Breast epithelium (tissue), 4 donors: ENCODE measurements at regions not wholly inside any gene's neighbourhood (a gene's known extent, or its start where the extent isn't known, plus 50 kb on each side); places are given as distances from the start of the nearest gene placed in this dataset.
"Not testable (repeated sequence)": the region's sequence is repeated elsewhere in the genome, so short reads cannot be mapped to it uniquely, and the experiment has no call there.

Experiments used
- DNase-seq, 2 donors: peaks; one replicate each; pipeline ENCODE4 v3.0.0-alpha.2; 2019; ENCODE audit warnings: low spot score in 2 of 2
- H3K27ac ChIP-seq, 2 donors: fragments of 200-600 bp; sonication (generic) in 1 of 2; one replicate each; pipeline ENCODE4 v1.5.1; 2016 to 2019; ENCODE audit warnings: mild to moderate bottlenecking in 1 of 2
- H3K27me3 ChIP-seq, 2 donors: fragments of 200-600 bp; sonication (generic) in 1 of 2; one replicate each; pipeline versions ENCODE4 v1.5.1 to v1.6.0; 2017 to 2019; ENCODE audit warnings: control low read depth in 1 of 2, mild to moderate bottlenecking in 1 of 2
- H3K36me3 ChIP-seq: fragments of 200-600 bp; one replicate; pipeline ENCODE4 v1.5.1; 2019
- H3K4me1 ChIP-seq, 2 donors: fragments of 200-600 bp; sonication (generic); one replicate each; pipeline ENCODE4 v1.5.1; 2016 to 2019; ENCODE audit warnings: control low read depth in 1 of 2
- H3K4me3 ChIP-seq, 3 donors: fragments of 200-600 bp; sonication (generic); 1 replicate in 2 of 3; 2 replicates in 1 of 3; pipeline ENCODE4 v1.5.1; 2016 to 2019; ENCODE audit warnings: mild to moderate bottlenecking in 3 of 3, moderate library complexity in 2 of 3
- H3K9me3 ChIP-seq, 2 donors: fragments of 200-600 bp; sonication (generic) in 1 of 2; one replicate each; pipeline ENCODE4 v1.5.1; 2016 to 2019; ENCODE audit warnings: control low read depth in 1 of 2
- CTCF ChIP-seq, 3 donors: fragments of 450-650 bp; IDR thresholded peaks; one replicate each; pipeline ENCODE4 v1.5.1; 2016 to 2017; ENCODE audit warnings: antibody characterized with exemption in 3 of 3, mild to moderate bottlenecking in 3 of 3, moderate library complexity in 3 of 3
- POLR2A ChIP-seq: fragments of 450-650 bp; IDR thresholded peaks from one replicate; pipeline ENCODE4 v1.6.1; 2016; ENCODE audit warnings: antibody characterized with exemption, mild to moderate bottlenecking, moderate library complexity
- POLR2AphosphoS5 ChIP-seq, 3 donors: sonication (generic); formaldehyde crosslinking; IDR thresholded peaks; one replicate each; pipeline ENCODE4 v1.6.1; 2017; ENCODE audit warnings: antibody characterized with exemption in 3 of 3
- intact Hi-C: fragments of 100-400 bp; cut with DNase I; formaldehyde crosslinking; loops from one replicate; pipeline ENCODE4 v1.15.1; 2023; ENCODE audit warnings: low total_unique reads

DNA sequence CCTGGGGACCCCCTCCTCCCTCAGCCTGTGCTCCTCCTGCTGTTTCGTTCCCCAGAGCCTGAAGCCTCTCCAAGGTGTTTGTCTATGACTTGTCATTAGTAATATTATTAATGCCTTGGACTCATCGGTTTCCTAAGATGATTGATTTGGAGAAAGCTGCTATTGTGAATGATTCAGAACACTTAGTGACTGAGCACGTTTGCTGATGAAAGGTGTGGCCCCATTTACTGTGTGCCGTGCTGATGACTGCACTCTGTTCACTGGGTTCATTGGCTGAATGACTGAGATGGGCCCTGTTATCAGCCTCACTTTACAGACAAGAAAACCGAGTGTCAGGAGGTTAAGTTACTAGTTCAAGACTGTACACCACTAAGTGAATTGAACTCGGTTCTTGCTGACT lies 111.4 kb downstream of the SPP2 start:
- H3K4me1 ChIP-seq: no peaks in the 10 kb centered on the region
- H3K27ac ChIP-seq: no peak overlapping the region
- no peak for DNase-seq
- H3K4me3 ChIP-seq: no peak overlapping the region
- no peak for TF ChIP-seq CTCF (IDR thresholded peaks at IDR 0.05)
- no peak for TF ChIP-seq POLR2AphosphoS5 (IDR thresholded peaks at IDR 0.05)
- TF ChIP-seq POLR2A: no peak
- intact Hi-C loops: no loop called here
- no peaks in the 10 kb centered on the region for H3K36me3 ChIP-seq
- no peaks in the 10 kb centered on the region for H3K9me3 ChIP-seq
- no peaks in the 10 kb centered on the region for H3K27me3 ChIP-seq

DNA sequence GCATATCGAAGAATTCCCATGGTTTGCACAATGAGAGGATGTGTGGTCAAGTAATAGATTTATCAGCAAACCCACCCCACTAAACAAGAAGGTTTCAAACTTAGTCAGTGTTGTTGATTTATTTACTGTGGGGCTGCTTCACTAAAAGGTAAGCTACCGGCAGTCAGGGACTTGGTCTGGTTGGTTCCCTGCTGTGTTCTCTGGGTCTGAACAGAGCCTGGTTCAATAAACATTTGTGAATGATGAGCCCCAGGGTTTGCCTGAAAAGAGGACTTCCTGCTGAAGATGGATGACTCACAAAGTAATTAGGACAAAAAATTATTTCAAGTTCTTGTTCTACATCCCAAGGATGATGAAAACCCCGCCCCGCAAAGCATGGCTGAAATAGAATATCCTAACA lies 108.3 kb downstream of the SPP2 start:
- intact Hi-C loops: no loop called here
- Histone ChIP-seq H3K4me1 (no peaks in the 10 kb centered on the region), H3K27ac (no peak overlapping the region), H3K9me3 (no peaks in the 10 kb centered on the region), H3K4me3 (no peak overlapping the region), H3K36me3 (no peaks in the 10 kb centered on the region), H3K27me3 (no peaks in the 10 kb centered on the region)
- DNase-seq: no peak
- TF ChIP-seq POLR2A (no peak), POLR2AphosphoS5 (IDR thresholded peaks at IDR 0.05) (no peak), CTCF (IDR thresholded peaks at IDR 0.05) (no peak)

DNA sequence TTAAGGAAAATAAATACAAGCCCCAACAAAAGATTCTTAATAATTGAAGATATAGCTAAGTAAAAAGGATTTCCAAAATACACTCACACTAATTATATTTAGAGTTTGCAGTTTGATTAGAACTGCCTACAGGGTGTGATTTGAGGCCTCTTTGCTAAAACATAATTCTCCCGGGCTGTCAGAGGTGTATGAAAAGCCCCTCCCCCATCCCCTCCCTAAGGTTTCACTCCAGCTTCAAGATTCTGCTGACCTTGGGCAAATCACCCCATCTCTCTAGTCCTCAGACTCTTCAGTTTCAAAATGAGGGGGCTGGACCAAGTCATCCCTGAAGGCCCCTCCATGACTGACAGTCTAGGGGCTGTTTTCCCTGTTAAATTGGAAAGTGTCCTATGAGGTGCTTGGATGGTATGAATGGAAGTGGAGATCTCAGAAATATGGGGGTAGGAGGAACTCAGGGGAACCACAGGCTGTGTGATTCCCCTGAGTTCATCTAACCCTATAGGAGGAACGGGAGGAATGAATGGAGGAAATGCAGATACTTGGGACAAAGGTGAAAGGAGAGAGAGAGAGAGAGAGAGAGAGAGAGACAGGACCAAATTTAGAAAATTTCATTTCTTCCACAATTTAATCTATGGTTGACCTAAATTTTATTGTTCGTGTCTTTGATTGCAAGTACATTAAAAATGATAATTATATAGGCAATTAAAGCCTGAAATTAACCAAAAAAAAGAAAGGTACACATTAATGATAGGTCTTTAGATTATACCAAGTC lies 107.5 kb downstream of the SPP2 start:
- intact Hi-C loops: no loop called here
- TF ChIP-seq POLR2AphosphoS5 (IDR thresholded peaks at IDR 0.05) (no peak), CTCF (IDR thresholded peaks at IDR 0.05) (no peak), POLR2A (no peak)
- no peaks in the 10 kb centered on the region for H3K36me3 ChIP-seq
- H3K4me3 ChIP-seq: no peak overlapping the region
- DNase-seq: no peak
- no peak overlapping the region for H3K27ac ChIP-seq
- no peaks in the 10 kb centered on the region for H3K4me1 ChIP-seq
- H3K9me3 ChIP-seq: no peaks in the 10 kb centered on the region
- H3K27me3 ChIP-seq: no peaks in the 10 kb centered on the region

DNA sequence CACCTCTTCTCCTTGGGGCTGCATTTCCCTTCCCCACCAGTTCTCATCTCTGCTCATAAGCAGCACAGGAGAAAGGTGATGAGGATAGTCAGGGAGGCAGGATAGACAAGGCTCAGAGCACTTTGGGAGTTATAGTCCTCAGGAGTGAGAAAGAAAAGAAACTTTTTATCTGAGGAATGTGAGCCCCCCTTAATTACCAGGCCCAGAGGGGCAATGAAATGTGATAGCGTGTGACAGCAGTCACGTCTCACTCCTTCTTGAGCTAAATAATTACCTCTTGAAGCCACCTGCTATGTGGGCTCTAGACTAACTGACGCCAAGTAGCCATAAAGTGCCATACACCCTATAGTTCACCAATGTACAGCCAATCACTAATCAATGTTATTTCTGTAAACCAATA lies 105.8 kb downstream of the SPP2 start:
- Histone ChIP-seq H3K27ac (no peak overlapping the region), H3K4me3 (no peak overlapping the region), H3K36me3 (no peaks in the 10 kb centered on the region), H3K9me3 (peaks cover 0 to 6% of the 10 kb centered on the region in 2 donors), H3K27me3 (no peaks in the 10 kb centered on the region), H3K4me1 (no peaks in the 10 kb centered on the region)
- no peak for TF ChIP-seq CTCF (IDR thresholded peaks at IDR 0.05)
- intact Hi-C loops: no loop called here
- DNase-seq: no peak

DNA sequence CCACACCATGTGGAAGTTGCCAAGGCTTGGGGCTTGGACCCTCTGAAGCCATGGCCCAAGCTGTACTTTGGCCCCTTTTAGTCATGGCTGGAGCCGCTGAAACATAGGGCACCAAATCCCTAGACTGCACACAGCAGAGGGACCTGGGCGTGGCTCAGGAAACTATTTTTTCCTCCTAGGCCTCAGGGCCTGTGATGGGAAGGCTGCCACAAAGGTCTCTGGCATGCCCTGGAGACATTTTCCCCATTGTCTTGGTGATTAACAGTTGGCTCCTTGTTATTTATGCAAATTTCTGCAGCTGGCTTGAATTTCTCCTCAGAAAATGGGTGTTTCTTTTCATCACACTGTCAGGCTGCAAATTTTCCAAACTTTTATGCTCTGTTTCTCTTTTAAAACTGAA lies 102.3 kb downstream of the SPP2 start:
- H3K4me1 ChIP-seq: peaks cover 0 to 10% of the 10 kb centered on the region in 2 donors
- H3K27ac ChIP-seq, intact Hi-C loops, H3K4me3 ChIP-seq, H3K27me3 ChIP-seq, H3K9me3 ChIP-seq, DNase-seq, H3K36me3 ChIP-seq: not testable (repeated sequence)
